ENCODE measurements at regions not wholly inside any gene's neighbourhood (a gene's known extent, or its start where the extent isn't known, plus 50 kb on each side); places are given as distances from the start of the nearest gene placed in this dataset.

DNA sequence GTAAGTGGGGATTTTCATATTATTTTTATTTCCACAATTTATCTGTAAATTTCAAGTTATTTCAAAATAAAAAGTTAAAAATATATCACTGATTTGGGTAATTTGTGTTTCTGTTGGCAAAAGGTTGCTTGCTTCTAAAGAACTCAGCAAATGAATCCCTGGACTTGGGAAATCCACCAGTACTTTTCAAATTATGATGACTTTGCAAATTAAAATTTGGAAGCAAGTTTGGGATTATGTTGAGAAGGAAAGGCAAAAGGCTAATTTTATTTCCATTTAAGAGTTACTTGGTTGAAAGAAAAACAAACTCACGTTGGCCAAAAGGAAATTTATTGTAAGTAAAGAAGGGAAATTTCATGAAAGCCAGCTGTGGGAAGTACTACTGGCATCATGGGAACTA is 220.3 kb downstream of the MAP2K6 start:
- TF ChIP-seq, protein P1, sequence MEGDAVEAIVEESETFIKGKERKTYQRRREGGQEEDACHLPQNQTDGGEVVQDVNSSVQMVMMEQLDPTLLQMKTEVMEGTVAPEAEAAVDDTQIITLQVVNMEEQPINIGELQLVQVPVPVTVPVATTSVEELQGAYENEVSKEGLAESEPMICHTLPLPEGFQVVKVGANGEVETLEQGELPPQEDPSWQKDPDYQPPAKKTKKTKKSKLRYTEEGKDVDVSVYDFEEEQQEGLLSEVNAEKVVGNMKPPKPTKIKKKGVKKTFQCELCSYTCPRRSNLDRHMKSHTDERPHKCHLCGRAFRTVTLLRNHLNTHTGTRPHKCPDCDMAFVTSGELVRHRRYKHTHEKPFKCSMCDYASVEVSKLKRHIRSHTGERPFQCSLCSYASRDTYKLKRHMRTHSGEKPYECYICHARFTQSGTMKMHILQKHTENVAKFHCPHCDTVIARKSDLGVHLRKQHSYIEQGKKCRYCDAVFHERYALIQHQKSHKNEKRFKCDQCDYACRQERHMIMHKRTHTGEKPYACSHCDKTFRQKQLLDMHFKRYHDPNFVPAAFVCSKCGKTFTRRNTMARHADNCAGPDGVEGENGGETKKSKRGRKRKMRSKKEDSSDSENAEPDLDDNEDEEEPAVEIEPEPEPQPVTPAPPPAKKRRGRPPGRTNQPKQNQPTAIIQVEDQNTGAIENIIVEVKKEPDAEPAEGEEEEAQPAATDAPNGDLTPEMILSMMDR (IDR thresholded peaks at IDR 0.05), result no peak
- TF ChIP-seq POLR2AphosphoS5 (IDR thresholded peaks at IDR 0.05), result no peak
- TF ChIP-seq POLR2A (IDR thresholded peaks at IDR 0.05), result no peak
- TF ChIP-seq EP300 (IDR thresholded peaks at IDR 0.05), result no peak

Data from suprapubic skin (tissue), 4 donors.